SK-N-MC (cell line): ENCODE measurements at regions not wholly inside any gene's neighbourhood (a gene's known extent, or its start where the extent isn't known, plus 50 kb on each side); places are given as distances from the start of the nearest gene placed in this dataset.

Source experiments
- EZH2 ChIP-seq: fragments of 200-600 bp; sonication (generic); IDR thresholded peaks from one replicate; pipeline ENCODE4 v1.6.1; 2017; ENCODE audit warnings: antibody characterized with exemption
- POLR2AphosphoS5 ChIP-seq: IDR thresholded peaks from 2 replicates; pipeline ENCODE4 v1.6.1; 2012; ENCODE audit warnings: mild to moderate bottlenecking, low read depth, low read length, borderline replicate concordance

- TF ChIP-seq EZH2 = no peak
- TF ChIP-seq POLR2AphosphoS5 = no peak
These were observed 78.5 kb upstream of the GPC1 start for GRCh38 chr2:240356700-240357640.
